HG02981 (cell line): ENCODE measurements at regions not wholly inside any gene's neighbourhood (a gene's known extent, or its start where the extent isn't known, plus 50 kb on each side); places are given as distances from the start of the nearest gene placed in this dataset.

ENCODE experiments used
- ATAC-seq: cut with Tn5 transposase; IDR thresholded peaks from one replicate; pipeline ENCODE4 v1.9.1; 2021; ENCODE audit warnings: mild to moderate bottlenecking, moderate library complexity; ENCODE audit not compliant: unreplicated experiment

GRCh38 chr16:62408760-62409159 is 372.5 kb upstream of the CDH8 start:
- no peak for ATAC-seq

- no peak for ATAC-seq
These were observed 370.1 kb upstream of the CDH8 start for GRCh38 chr16:62406387-62406786.

- no peak for ATAC-seq
These were observed 368.8 kb upstream of the CDH8 start for GRCh38 chr16:62404842-62405611.

- no peak for ATAC-seq
These were observed 356.5 kb upstream of the CDH8 start for GRCh38 chr16:62392698-62393097.

GRCh38 chr16:62391940-62392339 is 355.7 kb upstream of the CDH8 start:
- no peak for ATAC-seq

- no peak for ATAC-seq
These were observed 354.9 kb upstream of the CDH8 start for GRCh38 chr16:62391134-62391533.

GRCh38 chr16:62390214-62390613 is 354.0 kb upstream of the CDH8 start:
- ATAC-seq, result no peak

GRCh38 chr16:62386411-62386810 is 350.2 kb upstream of the CDH8 start:
- ATAC-seq, result no peak

GRCh38 chr16:62383941-62384340 is 347.7 kb upstream of the CDH8 start:
- ATAC-seq, result no peak

GRCh38 chr16:62370445-62370844 is 334.2 kb upstream of the CDH8 start:
- ATAC-seq, result no peak

GRCh38 chr16:62363501-62363900 is 327.3 kb upstream of the CDH8 start:
- no peak for ATAC-seq

GRCh38 chr16:62353355-62353754 is 317.1 kb upstream of the CDH8 start:
- no peak for ATAC-seq

GRCh38 chr16:62342216-62342615 is 306.0 kb upstream of the CDH8 start:
- no peak for ATAC-seq

- no peak for ATAC-seq
These were observed 299.1 kb upstream of the CDH8 start for GRCh38 chr16:62335356-62335755.

- ATAC-seq, result no peak
These were observed 285.4 kb upstream of the CDH8 start for GRCh38 chr16:62321606-62322005.

GRCh38 chr16:62298600-62298999 is 262.4 kb upstream of the CDH8 start:
- ATAC-seq, result no peak

- ATAC-seq, result no peak
These were observed 258.2 kb upstream of the CDH8 start for GRCh38 chr16:62294213-62294972.

- no peak for ATAC-seq
These were observed 252.9 kb upstream of the CDH8 start for GRCh38 chr16:62288990-62289629.

- ATAC-seq, result no peak
These were observed 244.3 kb upstream of the CDH8 start for GRCh38 chr16:62280506-62280905.

- no peak for ATAC-seq
These were observed 241.7 kb upstream of the CDH8 start for GRCh38 chr16:62277942-62278341.

- no peak for ATAC-seq
These were observed 240.4 kb upstream of the CDH8 start for GRCh38 chr16:62276637-62277036.

GRCh38 chr16:62272035-62272434 is 235.8 kb upstream of the CDH8 start:
- no peak for ATAC-seq
